K562 (cell line): ENCODE measurements at regions not wholly inside any gene's neighbourhood (a gene's known extent, or its start where the extent isn't known, plus 50 kb on each side); places are given as distances from the start of the nearest gene placed in this dataset.

Experiments used
- ATAC-seq: fragments of 200-7000 bp; cut with Tn5 transposase; 3 replicates; pipeline ENCODE4 v1.9.1; 2020; ENCODE audit warnings: moderate library complexity
- BruUV-seq: library from RNA; stranded (reverse); fragments of 400-500 nt; replicated peaks from 2 replicates; lab custom pipeline; 2021; lab: Mats Ljungman, UMichigan
- CTCF ChIA-PET: fragments of 300-600 bp; formaldehyde crosslinking; extraction: SDS; loops from one replicate; lab custom pipeline; 2021; ENCODE audit warnings: low intra/inter-chr PET ratio; lab: Yijun Ruan, JAX
- POLR2A ChIA-PET: fragments of 300-600, 350-650 bp; sonication (Branson Sonifier 250); formaldehyde crosslinking; extraction: SDS; loops from one replicate; lab custom pipeline; 2021; ENCODE audit warnings: antibody characterized with exemption, inconsistent platforms; lab: Yijun Ruan, JAX
- DNase-seq, 4 experiments: peaks; one replicate each; pipeline versions ENCODE4 v3.0.0 to v3.0.0-alpha.2; 2011 to 2018; ENCODE audit warnings: low spot score in 3 of 4, mixed read lengths in 3 of 4; ENCODE audit errors: extremely low read depth in 1 of 4
- FAIRE-seq: peaks from 2 replicates; lab custom pipeline; 2011; peaks lifted over from hg19 to GRCh38; lab: Jason Lieb, UNC
- H2AFZ ChIP-seq: 2 replicates; pipeline ENCODE4 v1.6.0; 2011; ENCODE audit warnings: low read depth, low read length, control low read depth, inconsistent platforms
- H3K27ac ChIP-seq: fragments of 200-600 bp; 3 replicates; pipeline ENCODE4 v1.8.0; 2011; ENCODE audit warnings: low read depth, mild to moderate bottlenecking, control low read depth, inconsistent platforms, low read length, moderate library complexity, mixed read lengths; ENCODE audit errors: extremely low read depth
- H3K27me3 ChIP-seq, 2 experiments: fragments of 300-600 bp in 1 of 2; 2 replicates in 1 of 2; 3 replicates in 1 of 2; pipeline versions ENCODE4 v1.6.0 to v1.8.0; 2011; ENCODE audit warnings: inconsistent platforms in 2 of 2, low read length in 2 of 2, mild to moderate bottlenecking in 1 of 2, mixed read lengths in 1 of 2, moderate library complexity in 1 of 2; ENCODE audit not compliant: control insufficient read depth in 2 of 2, insufficient read depth in 2 of 2
- H3K36me3 ChIP-seq: fragments of 300-600 bp; 3 replicates; pipeline ENCODE4 v1.8.0; 2011; ENCODE audit warnings: mild to moderate bottlenecking, low read length, inconsistent platforms; ENCODE audit not compliant: control insufficient read depth, insufficient read depth
- H3K4me1 ChIP-seq, 2 experiments: fragments of 200-600 bp in 1 of 2; replicated peaks in 1 of 2; 2 replicates in 1 of 2; 3 replicates in 1 of 2; pipeline versions ENCODE4 v1.5.1 to v1.8.0; 2011; ENCODE audit warnings: inconsistent platforms in 2 of 2, low read length in 2 of 2, mild to moderate bottlenecking in 1 of 2, mixed read lengths in 1 of 2, moderate library complexity in 1 of 2; ENCODE audit not compliant: control insufficient read depth in 2 of 2, insufficient read depth in 2 of 2
- H3K4me2 ChIP-seq: 2 replicates; pipeline ENCODE4 v1.6.1; 2011; ENCODE audit warnings: low read length, control low read depth, inconsistent platforms, mixed read lengths; ENCODE audit not compliant: insufficient read depth
- H3K4me3 ChIP-seq: fragments of 200-600 bp; sonication (generic), shearing (Covaris generic); 2 replicates; pipeline ENCODE4 v1.5.1; 2016; ENCODE audit warnings: control low read depth, inconsistent platforms
- H3K79me2 ChIP-seq: fragments of 200-600 bp; 3 replicates; pipeline ENCODE4 v1.8.0; 2011; ENCODE audit warnings: low read length, inconsistent platforms; ENCODE audit not compliant: control insufficient read depth, insufficient read depth
- H3K9ac ChIP-seq, 2 experiments: 2 replicates each; pipeline versions ENCODE4 v1.6.0 to v1.6.1; 2011; ENCODE audit warnings: low read depth in 2 of 2, low read length in 2 of 2, control low read depth in 1 of 2, inconsistent platforms in 1 of 2, mild to moderate bottlenecking in 1 of 2, mixed read lengths in 1 of 2; ENCODE audit not compliant: insufficient read depth in 1 of 2
- H3K9me1 ChIP-seq: one replicate; pipeline ENCODE4 v1.6.0; 2011; ENCODE audit warnings: inconsistent platforms, mild to moderate bottlenecking, low read length, moderate library complexity; ENCODE audit not compliant: control insufficient read depth, insufficient read depth
- H3K9me3 ChIP-seq: replicated peaks from 2 replicates; pipeline ENCODE4 v1.5.1; 2011; ENCODE audit warnings: low read depth, low read length, inconsistent platforms; ENCODE audit not compliant: control insufficient read depth, insufficient read depth
- H4K20me1 ChIP-seq: replicated peaks from 2 replicates; pipeline ENCODE4 v1.6.1; 2011; ENCODE audit warnings: low read length, inconsistent platforms, mixed read lengths; ENCODE audit not compliant: control insufficient read depth, insufficient read depth
- CBX5 ChIP-seq: IDR thresholded peaks from 2 replicates; pipeline ENCODE4 v1.6.1; 2014; ENCODE audit warnings: low read depth, borderline replicate concordance
- CLOCK ChIP-seq: fragments of 250-450 bp; sonication (Bioruptor Pico); IDR thresholded peaks from 2 replicates; pipeline ENCODE4 v1.4.0; 2020; ENCODE audit warnings: mild to moderate bottlenecking, moderate library complexity, borderline replicate concordance
- CTBP1 ChIP-seq: fragments of 450-650 bp; IDR thresholded peaks from 2 replicates; pipeline ENCODE4 v1.6.1; 2016; ENCODE audit warnings: borderline replicate concordance
- HOXB6 ChIP-seq: fragments of 250-450 bp; sonication (Bioruptor Pico); IDR thresholded peaks from 2 replicates; pipeline ENCODE4 v1.5.1; 2022; ENCODE audit warnings: mild to moderate bottlenecking, borderline replicate concordance
- MYBL2 ChIP-seq, 2 experiments: fragments of 450-650 bp in 1 of 2; sonication (generic) in 1 of 2; formaldehyde crosslinking in 1 of 2; IDR thresholded peaks; 2 replicates each; pipeline versions ENCODE4 v1.6.1 to v1.8.1; 2017 to 2022; ENCODE audit warnings: borderline replicate concordance in 1 of 2, inconsistent platforms in 1 of 2, low read depth in 1 of 2, mild to moderate bottlenecking in 1 of 2, missing genetic modification reagents in 1 of 2, moderate library complexity in 1 of 2
- NCOR1 ChIP-seq: fragments of 450-650 bp; IDR thresholded peaks from 2 replicates; pipeline ENCODE4 v1.6.1; 2016; ENCODE audit warnings: mild to moderate bottlenecking, moderate library complexity
- PTRF ChIP-seq: fragments of 450-650 bp; IDR thresholded peaks from 2 replicates; pipeline ENCODE4 v1.6.1; 2016; ENCODE audit warnings: mild to moderate bottlenecking, missing genetic modification characterization, missing compliant biosample characterization
- PYGO2 ChIP-seq: fragments of 450-650 bp; IDR thresholded peaks from 2 replicates; pipeline ENCODE4 v1.6.1; 2016; ENCODE audit warnings: mild to moderate bottlenecking, missing genetic modification characterization, moderate library complexity, missing compliant biosample characterization
- SETDB1 ChIP-seq: IDR thresholded peaks from one replicate; pipeline ENCODE4 v1.6.1; 2012; ENCODE audit warnings: low read length, control low read depth, inconsistent platforms
- SFPQ ChIP-seq: fragments of 200-400 bp; formaldehyde crosslinking; IDR thresholded peaks from 2 replicates; pipeline ENCODE4 v1.6.1; 2017; ENCODE audit warnings: mild to moderate bottlenecking, low read depth, low read length, moderate library complexity
- SRSF9 ChIP-seq: fragments of 200-400 bp; formaldehyde crosslinking; IDR thresholded peaks from 2 replicates; pipeline ENCODE4 v1.6.1; 2017; ENCODE audit warnings: low read depth, low read length, borderline replicate concordance
- ZNF512 ChIP-seq: IDR thresholded peaks from 2 replicates; pipeline ENCODE4 v1.6.1; 2016; ENCODE audit warnings: missing genetic modification characterization, missing compliant biosample characterization
- ZNF583 ChIP-seq: fragments of 250-450 bp; sonication (Bioruptor Pico); IDR thresholded peaks from 2 replicates; pipeline ENCODE4 v1.4.0; 2020
- WGBS: fragments of 100-300 bp; shearing (Covaris generic); methylation state at CpG from one replicate; pipeline ENCODE4 v1.1.6; 2016; ENCODE audit warnings: low coverage, mixed read lengths; ENCODE audit not compliant: insufficient coverage; ENCODE audit errors: missing lambda C conversion rate; 5-methylcytosine and 5-hydroxymethylcytosine counted together
- in situ Hi-C: fragments of 300-500 bp; cut with MboI; formaldehyde crosslinking; loops from 4 replicates; pipeline ENCODE4 v1.15.0; 2018; ENCODE audit warnings: inconsistent platforms, mixed read lengths
- intact Hi-C: fragments of 100-400 bp; cut with micrococcal nuclease; formaldehyde crosslinking; loops from 2 replicates; pipeline ENCODE4 v1.14.2; 2022

GRCh38 chr12:58529897-58530741 lies 390.2 kb downstream of the LRIG3 start:
- Histone ChIP-seq H3K4me1 (no peaks in the 10 kb centered on the region), H2AFZ (no peak overlapping the region), H4K20me1 (no peaks in the 10 kb centered on the region), H3K9me1 (no peaks in the 10 kb centered on the region), H3K9ac (no peak overlapping the region), H3K4me2 (no peak overlapping the region), H3K36me3 (no peaks in the 10 kb centered on the region), H3K27ac (no peak overlapping the region), H3K9me3 (no peaks in the 10 kb centered on the region; the same call in 1 of the 2 replicates), H3K4me3 (no peak overlapping the region), H3K79me2 (no peaks in the 10 kb centered on the region), H3K27me3 (no peaks in the 10 kb centered on the region)
- in situ Hi-C loops, result no loop called here
- CTCF ChIA-PET, result no interaction called here
- ATAC-seq (no peak), FAIRE-seq (no peak), DNase-seq (no peak)
- intact Hi-C loops, result no loop called here
- POLR2A ChIA-PET, result interaction anchor here (0.6 to 0.7 kb wide), 2 partner anchors 32 to 906 kb away, joined by 3 read pairs; no protein-coding TSS in a partner anchor
- no TSS peak for BruUV-seq
- WGBS, result under 1% methylated on average over 6 of the region's 6 CpGs
- no peak for TF ChIP-seq NCOR1
- no peak for TF ChIP-seq ZNF512
- no peak for TF ChIP-seq HOXB6 (CRISPR knock-in tag)
- no peak for TF ChIP-seq ZNF583
- no peak for TF ChIP-seq SRSF9
- TF ChIP-seq PYGO2 (tag), result no peak
- TF ChIP-seq SETDB1, result no peak
- no peak for TF ChIP-seq PTRF
- TF ChIP-seq CTBP1, result no peak
- no peak for TF ChIP-seq SFPQ
- TF ChIP-seq CBX5, result no peak
- TF ChIP-seq MYBL2 (IDR thresholded peaks at IDR 0.05; ENCODE audit: low read depth), result no peak
- TF ChIP-seq MYBL2 (CRISPR knock-in tag; IDR thresholded peaks at IDR 0.05; ENCODE audit: borderline replicate concordance), result no peak
- no peak for TF ChIP-seq CLOCK (CRISPR knock-in tag)
